SK-N-MC (cell line): ENCODE measurements at regions not wholly inside any gene's neighbourhood (a gene's known extent, or its start where the extent isn't known, plus 50 kb on each side); places are given as distances from the start of the nearest gene placed in this dataset.
"Not testable (repeated sequence)": the region's sequence is repeated elsewhere in the genome, so short reads cannot be mapped to it uniquely, and the experiment has no call there.

Experiments used
- EZH2 ChIP-seq: fragments of 200-600 bp; sonication (generic); IDR thresholded peaks from one replicate; pipeline ENCODE4 v1.6.1; 2017; ENCODE audit warnings: antibody characterized with exemption
- FOXP2 ChIP-seq: optimal IDR thresholded peaks from 2 replicates; pipeline ENCODE3; 2011; ENCODE audit warnings: mild to moderate bottlenecking, moderate library complexity; ENCODE audit not compliant: insufficient read depth; ENCODE audit errors: extremely low read length, control extremely low read depth
- POLR2AphosphoS5 ChIP-seq: IDR thresholded peaks from 2 replicates; pipeline ENCODE4 v1.6.1; 2012; ENCODE audit warnings: mild to moderate bottlenecking, low read depth, low read length, borderline replicate concordance

- TF ChIP-seq EZH2, POLR2AphosphoS5, FOXP2: not testable (repeated sequence)
Observed at GRCh38 chr9:97220396-97220795, 87.1 kb upstream of the CCDC180 start.
